Epithelial cell of prostate (primary cell): ENCODE measurements at regions not wholly inside any gene's neighbourhood (a gene's known extent, or its start where the extent isn't known, plus 50 kb on each side); places are given as distances from the start of the nearest gene placed in this dataset.
"Not testable (repeated sequence)": the region's sequence is repeated elsewhere in the genome, so short reads cannot be mapped to it uniquely, and the experiment has no call there.

Experiments
- DNase-seq: peaks from one replicate; pipeline ENCODE4 v3.0.0-alpha.2; 2011; ENCODE audit warnings: low read depth, low spot score
- H3K27ac ChIP-seq: fragments of 450-650 bp; 2 replicates; pipeline ENCODE4 v1.5.1; 2017; ENCODE audit warnings: mild to moderate bottlenecking

DNA sequence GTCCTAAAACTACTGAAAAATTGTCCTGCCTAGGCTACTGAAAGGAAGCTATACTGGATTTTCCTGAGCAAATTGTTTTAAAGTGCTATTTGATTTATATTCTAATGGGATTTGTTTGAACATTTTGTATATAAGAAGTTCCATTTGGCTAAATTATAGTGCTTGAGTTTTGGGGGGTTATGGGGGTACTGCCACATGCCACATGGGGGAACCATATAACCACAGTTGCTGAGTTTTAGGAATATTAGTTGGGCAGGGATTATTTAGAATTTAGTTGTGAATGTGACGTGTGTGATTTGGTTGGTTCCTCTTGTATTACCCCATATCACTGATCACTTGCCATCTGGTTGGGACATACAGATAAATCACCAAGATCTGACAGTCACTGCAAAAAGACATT is 224.5 kb upstream of the TAPT1 start:
- H3K27ac ChIP-seq: no peak overlapping the region
- DNase-seq: no peak

DNA sequence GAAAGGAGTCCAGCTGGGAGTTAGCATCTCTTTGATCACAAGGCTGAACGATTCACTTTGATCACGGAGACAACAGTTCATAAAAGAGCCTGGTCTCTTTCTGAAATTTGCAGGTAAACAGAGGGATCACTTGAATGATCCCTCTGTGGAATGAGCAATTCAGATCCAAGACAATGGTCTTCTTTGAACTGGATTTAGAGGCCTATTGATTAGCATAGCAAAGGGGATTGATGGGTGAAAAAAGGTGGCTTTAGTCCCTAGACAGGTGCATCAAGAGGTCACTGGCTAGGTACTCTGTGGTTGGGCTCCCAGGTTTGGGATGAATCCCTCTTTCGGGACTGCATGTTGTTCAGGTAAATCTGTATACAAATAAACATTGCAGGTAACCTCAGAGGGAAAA is 223.8 kb upstream of the TAPT1 start:
- no peak overlapping the region for H3K27ac ChIP-seq
- no peak for DNase-seq

DNA sequence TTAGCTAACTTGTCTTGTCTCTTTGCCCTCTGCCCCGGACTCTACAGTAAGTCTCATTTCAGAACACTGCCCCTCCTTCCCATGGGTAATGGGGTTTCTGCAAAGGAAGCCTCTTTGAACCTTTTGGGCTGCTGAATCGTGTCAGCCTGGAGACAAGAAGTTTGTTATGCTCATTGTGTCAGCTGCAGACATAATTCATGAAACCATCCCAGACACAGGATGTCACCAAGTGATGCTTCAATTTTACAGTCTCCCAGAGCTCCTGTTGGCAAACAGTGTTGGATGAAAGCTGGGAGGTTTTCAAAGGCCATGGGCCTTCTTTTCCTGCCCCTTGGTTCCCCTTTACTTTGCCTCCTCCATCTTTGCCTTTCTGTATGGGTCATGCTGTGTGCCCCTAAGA is 223.1 kb upstream of the TAPT1 start:
- DNase-seq: no peak
- H3K27ac ChIP-seq: no peak overlapping the region

DNA sequence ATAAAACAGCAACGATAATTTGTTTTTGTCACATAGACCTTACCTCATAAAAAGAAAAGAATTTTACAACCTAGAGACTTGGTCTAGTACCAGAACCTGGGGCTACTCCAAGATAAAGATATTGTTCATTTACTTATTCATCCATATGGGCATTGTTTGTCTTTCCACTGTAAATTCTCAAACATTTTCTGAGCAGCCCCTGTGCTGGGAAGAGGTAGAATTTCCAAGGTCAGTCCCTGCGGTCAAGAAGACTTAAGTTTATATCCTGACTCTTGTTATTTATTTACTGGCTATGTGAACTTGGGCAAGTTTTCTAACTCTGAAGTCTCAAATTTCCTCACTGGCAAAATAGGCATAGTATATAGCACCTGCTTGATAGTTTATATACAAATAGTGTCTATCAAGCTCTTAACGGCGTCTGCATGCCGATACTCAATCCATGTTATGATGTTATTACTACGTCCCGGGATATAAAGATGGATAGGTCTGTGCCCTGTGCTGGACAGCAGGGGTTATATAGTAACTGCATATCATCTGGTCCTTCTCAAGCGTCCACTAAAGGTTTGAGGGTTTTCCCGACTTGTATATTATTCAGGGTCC is 222.1 kb upstream of the TAPT1 start:
- H3K27ac ChIP-seq: no peak overlapping the region
- no peak for DNase-seq

DNA sequence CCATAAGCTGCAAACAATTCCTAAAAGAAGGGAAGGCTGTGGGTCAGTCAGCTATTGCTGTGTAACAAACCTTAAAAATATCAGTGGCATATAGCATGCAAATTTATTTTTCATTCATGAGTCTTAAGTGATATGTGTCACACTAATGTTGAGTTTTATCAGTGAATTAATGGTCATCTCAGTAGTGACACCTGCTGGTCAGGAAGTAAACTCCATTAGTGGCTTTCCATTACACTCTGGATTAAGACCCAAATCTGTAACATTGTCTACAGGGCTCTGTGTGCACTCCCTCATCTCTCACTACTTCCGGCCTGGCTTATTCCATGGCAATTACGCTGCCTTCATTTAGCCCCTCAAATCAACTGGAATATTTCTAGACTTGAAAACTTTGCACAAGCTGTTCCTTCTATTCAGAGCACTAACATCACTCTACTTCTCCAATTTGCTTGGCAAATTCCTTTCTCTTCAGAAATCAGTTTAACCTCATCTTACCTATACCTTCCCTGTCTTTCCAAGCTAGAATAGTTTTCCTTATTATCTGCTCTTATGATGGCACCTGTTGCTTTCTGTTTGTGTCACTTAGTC is 217.3 kb upstream of the TAPT1 start:
- peak; percentile 5 for DNase-seq

DNA sequence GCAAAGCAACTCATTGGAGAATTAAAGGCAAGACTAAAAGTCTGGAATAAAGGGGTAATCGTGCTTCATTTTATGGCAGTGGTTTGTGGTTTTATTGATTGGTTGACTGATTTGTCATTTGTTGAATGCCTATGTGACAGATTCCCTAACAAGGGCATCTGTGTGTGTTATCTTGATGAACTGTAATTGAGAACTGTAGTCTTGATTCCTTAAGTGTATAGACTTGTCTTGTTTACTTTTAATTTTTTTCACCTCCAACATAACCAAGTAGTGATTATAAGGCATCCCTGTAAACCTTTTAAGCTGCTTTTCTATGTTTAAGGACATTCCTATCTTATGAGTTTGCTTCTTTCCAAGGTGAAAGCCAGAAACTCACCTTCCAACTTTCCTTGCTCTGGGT is 216.0 kb upstream of the TAPT1 start:
- DNase-seq: no peak
- H3K27ac ChIP-seq: no peak overlapping the region

More for the DNA sequence above, 217.3 kb upstream of the TAPT1 start:
- no peak overlapping the region for H3K27ac ChIP-seq

DNA sequence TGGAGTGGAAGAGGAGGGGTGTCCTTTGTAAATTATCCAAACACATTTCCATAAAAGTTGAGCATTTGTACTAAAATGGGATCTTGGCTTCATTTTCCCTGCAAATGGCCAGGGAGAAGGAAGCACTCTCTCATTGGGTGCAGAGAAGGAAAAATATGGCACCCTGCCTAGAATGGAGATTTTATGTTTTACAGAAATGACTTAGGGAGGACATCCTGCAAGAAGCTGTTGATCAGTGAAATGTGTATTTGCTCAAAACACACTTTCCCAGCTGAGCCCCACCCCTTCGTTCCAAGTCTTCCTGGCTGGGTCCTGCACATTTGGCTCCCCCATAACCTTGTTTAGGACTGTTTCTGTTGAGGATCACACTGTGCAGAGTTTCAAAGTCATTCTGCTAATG is 213.5 kb upstream of the TAPT1 start:
- H3K27ac ChIP-seq: no peak overlapping the region
- no peak for DNase-seq

DNA sequence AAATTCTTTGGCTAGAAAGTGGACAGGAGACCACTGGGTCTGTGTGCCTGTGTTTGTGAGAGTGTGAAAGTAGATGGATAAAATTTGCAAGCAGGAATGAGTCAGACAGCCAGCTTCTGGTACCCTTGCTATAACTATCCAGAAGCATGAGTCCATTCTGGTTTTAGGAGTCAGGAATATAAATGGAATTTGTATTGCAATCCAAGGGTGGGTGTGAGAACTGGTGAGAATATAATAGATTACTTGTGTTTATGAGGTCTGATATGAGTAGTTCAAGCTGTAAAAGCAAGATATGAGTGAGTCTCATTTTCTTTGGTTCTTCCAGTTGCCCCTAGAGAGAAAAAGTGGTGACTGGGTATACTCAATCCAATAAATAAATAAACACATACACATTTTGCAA is 212.7 kb upstream of the TAPT1 start:
- no peak for DNase-seq
- H3K27ac ChIP-seq: no peak overlapping the region

DNA sequence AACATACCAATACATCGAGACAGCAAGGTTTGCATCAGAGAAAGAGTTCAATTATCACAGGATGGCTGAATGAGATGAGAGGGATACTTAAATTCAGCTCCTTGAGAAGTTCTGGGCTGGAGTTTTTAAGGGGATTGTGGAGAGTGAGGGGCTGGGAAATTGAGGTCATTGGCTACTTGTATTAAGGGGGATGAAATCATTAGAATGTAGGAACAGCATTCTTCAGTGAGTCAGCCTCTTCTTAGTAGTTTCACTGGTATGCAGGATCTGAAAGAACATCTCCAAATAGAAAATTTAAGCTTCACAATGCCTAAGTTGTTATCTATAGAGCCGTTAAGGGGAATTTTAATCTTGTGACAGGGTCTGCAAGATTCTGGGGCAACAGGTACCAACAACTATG is 211.6 kb upstream of the TAPT1 start:
- no peak overlapping the region for H3K27ac ChIP-seq
- DNase-seq: no peak

DNA sequence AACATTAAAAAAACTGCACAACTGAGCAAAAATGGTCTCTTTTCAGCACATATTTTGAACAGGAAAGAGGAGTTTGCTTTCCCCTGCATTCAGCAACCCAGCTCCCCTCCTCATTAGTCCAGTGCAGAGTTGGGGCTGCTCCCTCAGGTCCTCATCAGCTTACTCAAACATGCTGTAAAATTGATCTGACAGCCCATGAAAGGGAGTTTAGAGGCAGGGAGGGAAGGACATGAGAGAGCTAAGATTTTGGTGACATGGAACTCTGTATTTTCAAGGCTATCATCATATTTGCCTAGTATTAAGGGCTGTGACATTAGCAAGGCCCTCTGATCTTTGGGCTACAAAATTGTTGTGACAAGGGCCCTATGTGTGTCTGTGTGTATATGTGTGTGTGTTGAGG is 205.6 kb upstream of the TAPT1 start:
- no peak for DNase-seq
- no peak overlapping the region for H3K27ac ChIP-seq

DNA sequence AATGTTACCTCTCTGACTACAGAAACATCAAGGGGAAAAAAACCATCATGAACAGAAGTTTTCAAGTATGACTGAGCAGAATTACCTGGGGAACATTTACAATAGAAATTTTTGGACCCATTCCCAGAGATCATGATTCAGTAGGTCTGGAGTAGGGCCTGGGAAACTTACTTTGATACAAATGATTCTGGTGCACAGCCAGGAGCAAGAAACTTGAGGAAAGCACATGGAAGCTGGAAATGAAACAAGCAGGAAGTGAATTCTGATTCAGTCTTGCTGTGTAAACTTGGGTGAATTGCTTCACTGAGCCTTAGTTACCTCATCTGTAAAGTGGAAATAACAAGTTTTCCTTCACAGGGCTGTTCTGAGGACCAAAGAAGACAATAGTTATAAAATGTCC is 192.5 kb upstream of the TAPT1 start:
- H3K27ac ChIP-seq: peak overlapping the region; percentile 11
- peak; percentile 63 for DNase-seq

DNA sequence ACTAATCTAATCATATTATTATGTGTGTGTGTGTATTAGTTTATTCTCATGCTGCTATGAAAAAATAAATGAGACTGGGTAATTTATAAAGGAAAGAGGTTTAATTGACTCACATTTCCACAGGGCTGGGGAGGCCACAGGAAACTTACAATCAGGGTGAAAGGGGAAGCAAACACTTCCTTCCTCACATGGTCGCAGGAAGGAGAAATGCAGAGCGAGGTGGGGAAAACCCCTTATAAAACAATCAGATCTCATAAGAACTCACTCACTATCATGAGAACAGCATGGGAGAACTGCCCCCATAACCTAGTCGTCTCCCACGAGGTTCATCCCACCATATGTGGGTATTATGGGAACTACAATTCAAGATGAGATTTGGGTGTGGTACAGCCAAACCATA is 190.9 kb upstream of the TAPT1 start:
- H3K27ac ChIP-seq: no peak overlapping the region
- DNase-seq: no peak

DNA sequence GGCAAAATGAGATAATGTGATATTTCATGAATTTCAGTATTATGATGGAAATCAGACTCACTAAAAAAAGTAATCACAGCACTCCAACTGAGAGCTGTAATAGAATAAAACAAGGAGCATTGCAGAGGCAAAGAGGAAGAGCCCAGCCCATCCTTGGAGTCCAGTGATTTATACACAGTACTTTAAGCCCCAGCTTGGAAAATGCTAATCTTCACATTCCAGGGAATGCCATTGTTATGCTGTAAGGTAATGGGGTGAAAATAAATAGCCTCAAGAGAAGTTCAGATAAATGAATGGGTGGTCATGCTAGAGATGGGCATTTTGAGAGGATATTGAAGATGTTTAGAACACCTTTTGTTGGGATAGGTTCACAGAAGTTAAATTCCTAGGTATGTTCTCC is 190.3 kb upstream of the TAPT1 start:
- H3K27ac ChIP-seq: no peak overlapping the region
- no peak for DNase-seq

DNA sequence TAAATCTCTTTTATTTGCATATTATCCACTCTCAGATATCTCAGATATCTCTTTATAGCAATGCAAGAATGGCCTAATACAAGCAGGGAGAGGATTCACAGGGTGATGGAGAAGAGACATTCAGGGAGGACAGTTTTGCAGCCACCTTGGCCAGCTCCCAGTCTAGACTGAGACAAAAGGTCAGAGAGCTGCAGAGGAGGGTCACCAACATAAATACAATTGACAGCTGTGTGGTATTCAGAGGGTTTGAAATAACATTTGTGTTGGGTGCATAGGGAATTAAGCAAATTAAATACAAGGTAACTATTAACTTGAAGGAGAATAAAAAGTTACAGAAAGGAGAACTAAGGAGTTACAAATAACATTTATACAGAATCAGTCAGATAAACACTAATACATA is 189.5 kb upstream of the TAPT1 start:
- H3K27ac ChIP-seq: no peak overlapping the region
- no peak for DNase-seq

DNA sequence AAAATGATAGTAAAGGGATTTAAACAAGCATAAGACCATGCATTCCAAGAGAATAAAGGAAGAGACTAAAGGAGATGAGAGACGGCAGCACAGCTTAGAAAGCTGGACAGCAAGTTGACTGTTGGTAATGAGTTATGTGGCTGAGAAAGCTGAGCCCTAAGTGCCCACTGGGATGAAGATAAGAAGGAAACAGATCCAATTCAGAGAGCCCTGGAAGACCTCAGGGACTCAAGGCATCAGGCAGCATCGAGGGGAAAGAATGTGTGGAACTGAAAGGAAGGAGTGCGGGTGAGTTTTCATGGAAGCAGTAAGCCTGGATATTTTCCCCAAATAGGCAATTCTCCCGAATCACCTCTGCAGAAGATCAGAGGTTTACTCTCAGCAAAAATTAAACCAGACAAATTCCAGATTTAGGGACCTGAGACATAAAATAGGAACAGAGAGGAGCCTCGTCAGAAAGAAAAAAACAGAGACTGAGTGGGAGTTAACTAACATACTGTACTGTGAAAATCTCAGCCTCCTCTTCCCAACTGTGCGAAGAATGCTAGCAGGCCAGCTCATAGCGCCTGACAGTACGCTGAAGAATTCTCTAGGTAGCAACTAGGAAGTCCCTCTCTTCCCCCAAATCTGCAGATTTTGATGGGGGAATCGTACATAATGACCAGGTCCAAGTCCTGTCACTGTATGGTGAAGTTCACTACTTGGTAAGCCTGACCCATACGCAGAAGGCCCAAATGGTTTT is 187.7 kb upstream of the TAPT1 start:
- DNase-seq: no peak

DNA sequence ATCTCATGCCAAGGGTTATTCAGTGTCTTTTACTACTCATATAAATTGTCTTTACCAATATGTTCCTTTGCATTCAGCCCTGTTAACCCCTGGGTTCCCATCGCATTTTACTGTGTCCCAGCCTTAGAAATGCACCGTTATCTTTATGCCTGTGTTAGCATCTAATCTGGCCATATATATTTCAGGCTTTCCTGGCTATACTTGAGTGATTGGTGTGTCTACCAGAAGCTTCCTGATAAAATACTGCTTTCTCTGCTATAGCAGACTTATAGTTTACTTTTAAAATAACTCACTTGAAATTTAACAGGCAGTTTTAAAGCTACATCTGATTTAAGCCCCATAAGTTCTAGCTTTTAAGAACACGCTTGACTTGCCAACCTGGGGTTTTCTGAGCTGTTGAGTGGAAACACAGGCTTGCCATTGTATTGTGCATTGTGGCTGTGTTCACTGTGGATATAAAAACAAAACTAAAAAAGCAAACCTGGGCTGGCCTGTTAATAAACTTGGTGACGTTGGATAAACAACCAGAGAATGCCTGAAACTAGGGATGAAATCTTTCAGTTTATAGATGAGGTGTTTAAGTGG is 185.3 kb upstream of the TAPT1 start:
- H3K27ac ChIP-seq: no peak overlapping the region

More for the DNA sequence above, 187.7 kb upstream of the TAPT1 start:
- no peak overlapping the region for H3K27ac ChIP-seq

DNA sequence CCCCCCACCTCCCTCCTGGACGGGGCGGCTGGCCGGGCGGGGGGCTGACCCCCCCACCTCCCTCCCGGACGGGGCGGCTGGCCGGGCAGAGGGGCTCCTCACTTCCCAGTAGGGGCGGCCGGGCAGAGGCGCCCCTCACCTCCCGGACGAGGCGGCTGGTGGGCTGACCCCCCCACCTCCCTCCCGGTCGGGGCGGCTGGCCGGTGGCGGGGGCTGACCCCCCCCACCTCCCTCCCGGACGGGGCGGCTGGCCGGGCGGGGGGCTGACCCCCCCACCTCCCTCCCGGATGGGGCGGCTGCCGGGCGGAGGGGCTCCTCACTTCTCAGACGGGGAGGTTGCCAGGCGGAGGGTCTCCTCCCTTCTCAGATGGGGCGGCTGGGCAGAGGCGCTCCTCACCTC is 166.9 kb upstream of the TAPT1 start:
- DNase-seq, H3K27ac ChIP-seq: not testable (repeated sequence)

More for the DNA sequence above, 185.3 kb upstream of the TAPT1 start:
- no peak for DNase-seq

DNA sequence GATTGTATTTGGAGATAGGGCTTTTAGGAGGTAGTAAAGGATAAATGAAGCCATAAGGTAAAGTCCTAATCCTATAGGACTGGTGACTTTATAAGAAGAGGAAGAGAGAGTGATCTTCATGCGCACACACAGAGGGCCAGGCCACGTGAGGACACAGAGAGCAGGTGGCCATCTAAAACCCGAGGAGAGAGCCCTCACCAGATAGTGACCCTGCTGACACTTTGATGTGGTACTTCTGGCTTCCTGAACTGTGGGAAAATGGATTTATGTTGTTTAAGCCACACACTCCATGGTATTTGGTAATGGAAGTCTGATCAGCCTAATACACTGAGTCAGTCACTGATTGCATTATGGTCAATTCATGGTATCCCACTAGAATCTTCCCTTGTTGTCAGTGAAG is 164.9 kb upstream of the TAPT1 start:
- no peak for DNase-seq
- H3K27ac ChIP-seq: no peak overlapping the region

DNA sequence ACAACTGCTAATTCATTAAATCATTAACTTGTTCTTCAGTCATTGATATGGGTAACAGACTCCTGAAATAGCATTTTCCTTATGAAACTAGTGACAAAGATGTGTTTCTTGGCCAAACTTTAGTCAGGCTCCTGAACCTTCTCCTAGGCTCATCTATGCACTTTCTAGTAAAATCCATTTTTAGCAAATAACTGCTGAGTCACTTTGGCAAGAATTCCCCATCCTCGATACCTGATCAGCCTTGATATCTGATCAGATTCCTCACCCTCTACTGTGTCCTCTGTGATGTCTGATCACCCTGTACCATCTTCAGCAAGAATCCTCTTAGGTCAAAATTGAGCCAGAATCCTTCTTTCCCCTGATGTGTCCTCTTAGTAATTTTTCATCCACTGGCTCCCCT is 161.2 kb upstream of the TAPT1 start:
- H3K27ac ChIP-seq: no peak overlapping the region
- DNase-seq: no peak

DNA sequence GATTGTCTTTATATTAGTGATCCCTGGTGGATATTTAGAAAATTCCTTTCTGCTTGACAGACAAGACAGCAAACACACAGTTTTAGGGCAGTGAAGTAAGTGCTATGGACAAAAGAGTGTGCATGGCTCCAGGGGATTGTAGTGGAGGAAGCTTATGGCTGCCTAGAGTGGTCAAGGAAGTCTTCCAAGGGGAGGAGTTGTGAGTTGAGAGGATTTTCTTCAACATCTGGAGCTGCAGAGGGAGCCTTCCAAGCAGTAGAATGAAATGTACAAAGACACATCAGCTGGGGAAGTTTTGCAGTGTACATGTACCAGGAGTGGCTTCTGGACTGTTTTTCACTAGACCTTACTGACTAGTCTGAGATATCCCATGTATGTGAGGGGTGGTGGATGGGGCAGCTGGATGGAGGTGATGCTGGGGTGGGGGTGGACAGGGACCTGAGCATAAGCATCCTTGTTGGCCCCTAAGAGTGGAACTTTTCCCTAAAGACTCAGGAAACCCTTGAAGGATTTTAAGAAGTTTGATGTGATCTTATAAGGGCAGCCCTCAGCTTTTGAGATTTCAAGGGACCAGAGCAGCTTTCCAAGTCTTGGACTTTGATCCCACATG is 160.5 kb upstream of the TAPT1 start:
- no peak for DNase-seq
- H3K27ac ChIP-seq: no peak overlapping the region

DNA sequence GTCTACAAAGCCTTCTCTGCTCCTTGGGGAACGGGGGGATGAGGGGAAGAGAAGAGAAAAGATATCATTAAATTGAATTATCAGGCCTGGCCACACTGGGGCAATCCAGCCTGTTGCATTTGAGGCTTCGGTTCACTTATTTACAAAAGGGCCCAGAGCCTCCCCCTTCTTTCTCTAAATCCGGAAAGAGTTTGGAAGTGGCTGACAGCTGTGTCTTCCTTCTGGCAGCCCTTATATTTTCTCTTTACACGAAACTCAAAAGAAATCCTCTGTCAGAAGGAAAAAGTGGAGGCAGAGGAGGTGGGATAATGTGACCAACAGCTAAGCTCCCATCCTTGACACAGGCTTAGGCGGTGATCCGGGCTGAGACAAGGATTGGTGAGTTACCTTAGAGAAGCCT is 158.3 kb upstream of the TAPT1 start:
- DNase-seq: no peak
- H3K27ac ChIP-seq: no peak overlapping the region
